ENCODE measurements at regions not wholly inside any gene's neighbourhood (a gene's known extent, or its start where the extent isn't known, plus 50 kb on each side); places are given as distances from the start of the nearest gene placed in this dataset.

DNA sequence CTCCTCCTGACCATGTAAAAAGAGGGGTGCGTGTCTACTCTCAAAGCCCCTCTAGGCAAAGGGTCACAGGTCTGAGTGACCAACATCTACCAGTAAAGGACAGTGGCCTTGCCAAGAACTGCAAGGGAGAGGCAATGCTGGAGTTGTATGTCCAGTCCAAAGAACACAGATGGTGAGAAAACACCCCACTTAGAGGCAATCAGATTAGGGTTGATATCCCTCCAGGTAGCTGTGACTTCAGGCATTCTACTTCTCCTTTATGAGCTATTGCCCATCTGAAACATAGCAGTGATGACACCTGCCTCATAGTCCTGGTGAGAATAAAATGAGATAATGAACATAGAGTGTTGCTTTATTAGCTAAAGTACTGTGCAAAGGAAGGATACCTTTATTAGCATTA, 50.8 kb upstream of the MAFB start:
- TF ChIP-seq, protein P1, sequence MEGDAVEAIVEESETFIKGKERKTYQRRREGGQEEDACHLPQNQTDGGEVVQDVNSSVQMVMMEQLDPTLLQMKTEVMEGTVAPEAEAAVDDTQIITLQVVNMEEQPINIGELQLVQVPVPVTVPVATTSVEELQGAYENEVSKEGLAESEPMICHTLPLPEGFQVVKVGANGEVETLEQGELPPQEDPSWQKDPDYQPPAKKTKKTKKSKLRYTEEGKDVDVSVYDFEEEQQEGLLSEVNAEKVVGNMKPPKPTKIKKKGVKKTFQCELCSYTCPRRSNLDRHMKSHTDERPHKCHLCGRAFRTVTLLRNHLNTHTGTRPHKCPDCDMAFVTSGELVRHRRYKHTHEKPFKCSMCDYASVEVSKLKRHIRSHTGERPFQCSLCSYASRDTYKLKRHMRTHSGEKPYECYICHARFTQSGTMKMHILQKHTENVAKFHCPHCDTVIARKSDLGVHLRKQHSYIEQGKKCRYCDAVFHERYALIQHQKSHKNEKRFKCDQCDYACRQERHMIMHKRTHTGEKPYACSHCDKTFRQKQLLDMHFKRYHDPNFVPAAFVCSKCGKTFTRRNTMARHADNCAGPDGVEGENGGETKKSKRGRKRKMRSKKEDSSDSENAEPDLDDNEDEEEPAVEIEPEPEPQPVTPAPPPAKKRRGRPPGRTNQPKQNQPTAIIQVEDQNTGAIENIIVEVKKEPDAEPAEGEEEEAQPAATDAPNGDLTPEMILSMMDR (IDR thresholded peaks at IDR 0.05 in 8 of 11, conservative IDR thresholded peaks at IDR 0.05 in 3 of 11), result no peak
- TF ChIP-seq POLR2A (IDR thresholded peaks at IDR 0.05) (no peak), POLR2AphosphoS5 (IDR thresholded peaks at IDR 0.05) (no peak)

All from spleen (tissue), 7 donors.